ENCODE measurements at regions not wholly inside any gene's neighbourhood (a gene's known extent, or its start where the extent isn't known, plus 50 kb on each side); places are given as distances from the start of the nearest gene placed in this dataset.

- no peak for DNase-seq (ENCODE audit: low read depth)
- Histone ChIP-seq H3K36me3 (ENCODE audit: control insufficient read depth, insufficient read depth, low read length) (no peaks in the 10 kb centered on the region), H3K4me3 (ENCODE audit: low read depth, low read length) (no peak overlapping the region), H3K27me3 (ENCODE audit: control insufficient read depth, insufficient read depth, low read length) (no peaks in the 10 kb centered on the region)
- TF ChIP-seq CTCF (IDR thresholded peaks at IDR 0.05; ENCODE audit: insufficient read depth, low read length, poor library complexity, severe bottlenecking), result no peak
Measured at GRCh38 chr12:71297930-71298329, 140.1 kb upstream of the TSPAN8 start.

GRCh38 chr12:71295953-71296352 is 138.2 kb upstream of the TSPAN8 start:
- no peak for DNase-seq (ENCODE audit: low read depth)
- Histone ChIP-seq H3K27me3 (ENCODE audit: control insufficient read depth, insufficient read depth, low read length) (no peaks in the 10 kb centered on the region), H3K4me3 (ENCODE audit: low read depth, low read length) (no peak overlapping the region), H3K36me3 (ENCODE audit: control insufficient read depth, insufficient read depth, low read length) (no peaks in the 10 kb centered on the region)
- TF ChIP-seq CTCF (IDR thresholded peaks at IDR 0.05; ENCODE audit: insufficient read depth, low read length, poor library complexity, severe bottlenecking), result no peak

GRCh38 chr12:71291746-71292145 is 133.9 kb upstream of the TSPAN8 start:
- no peak for DNase-seq (ENCODE audit: low read depth)
- Histone ChIP-seq H3K27me3 (ENCODE audit: control insufficient read depth, insufficient read depth, low read length) (no peaks in the 10 kb centered on the region), H3K36me3 (ENCODE audit: control insufficient read depth, insufficient read depth, low read length) (no peaks in the 10 kb centered on the region), H3K4me3 (ENCODE audit: low read depth, low read length) (no peak overlapping the region)
- TF ChIP-seq CTCF (IDR thresholded peaks at IDR 0.05; ENCODE audit: insufficient read depth, low read length, poor library complexity, severe bottlenecking), result no peak

- no peaks in the 10 kb centered on the region for H3K36me3 ChIP-seq (ENCODE audit: control insufficient read depth, insufficient read depth, low read length)
- no peak for TF ChIP-seq CTCF (IDR thresholded peaks at IDR 0.05; ENCODE audit: insufficient read depth, low read length, poor library complexity, severe bottlenecking)
Measured at GRCh38 chr12:71283883-71284282, 126.1 kb upstream of the TSPAN8 start.

GRCh38 chr12:71282925-71283324 is 125.1 kb upstream of the TSPAN8 start:
- no peak for DNase-seq (ENCODE audit: low read depth)
- no peak overlapping the region for H3K4me3 ChIP-seq (ENCODE audit: low read depth, low read length)
- no peaks in the 10 kb centered on the region for H3K36me3 ChIP-seq (ENCODE audit: control insufficient read depth, insufficient read depth, low read length)
- no peak for TF ChIP-seq CTCF (IDR thresholded peaks at IDR 0.05; ENCODE audit: insufficient read depth, low read length, poor library complexity, severe bottlenecking)
- H3K27me3 ChIP-seq (ENCODE audit: control insufficient read depth, insufficient read depth, low read length), result no peaks in the 10 kb centered on the region

More at GRCh38 chr12:71283883-71284282, 126.1 kb upstream of the TSPAN8 start:
- H3K27me3 ChIP-seq (ENCODE audit: control insufficient read depth, insufficient read depth, low read length), result no peaks in the 10 kb centered on the region
- DNase-seq (ENCODE audit: low read depth), result no peak
- no peak overlapping the region for H3K4me3 ChIP-seq (ENCODE audit: low read depth, low read length)

- Histone ChIP-seq H3K4me3 (ENCODE audit: low read depth, low read length) (no peak overlapping the region), H3K27me3 (ENCODE audit: control insufficient read depth, insufficient read depth, low read length) (no peaks in the 10 kb centered on the region), H3K36me3 (ENCODE audit: control insufficient read depth, insufficient read depth, low read length) (no peaks in the 10 kb centered on the region)
- DNase-seq (ENCODE audit: low read depth), result no peak
- no peak for TF ChIP-seq CTCF (IDR thresholded peaks at IDR 0.05; ENCODE audit: insufficient read depth, low read length, poor library complexity, severe bottlenecking)
Measured at GRCh38 chr12:71282020-71282419, 124.2 kb upstream of the TSPAN8 start.

Data from kidney epithelial cell (primary cell).